ENCODE measurements at regions not wholly inside any gene's neighbourhood (a gene's known extent, or its start where the extent isn't known, plus 50 kb on each side); places are given as distances from the start of the nearest gene placed in this dataset.
A peak's percentile ranks its signal among the peaks of the same experiment; 100 is the strongest.

DNA sequence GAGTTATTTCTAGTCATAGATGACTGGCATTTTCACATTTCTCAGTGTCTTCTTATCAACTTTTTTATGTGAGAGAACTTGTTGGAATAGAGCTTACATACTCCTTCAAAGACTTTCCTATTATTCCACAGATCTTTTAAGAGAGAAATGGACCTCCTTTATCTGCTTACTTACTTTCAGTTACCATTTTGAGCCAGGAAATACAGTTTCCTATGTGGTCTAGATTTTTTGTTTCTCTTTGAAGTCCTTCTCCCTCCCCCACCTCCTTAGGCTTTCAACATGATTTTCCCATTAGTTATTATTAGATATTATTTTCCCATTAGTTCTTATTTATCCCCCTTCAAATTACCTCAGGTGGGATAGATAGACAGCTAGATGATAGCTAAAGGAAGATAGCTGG, 289.1 kb upstream of the ITGA1 start:
- no peak for TF ChIP-seq GATA3 (IDR thresholded peaks at IDR 0.05; ENCODE audit: low read depth, low read length)
- no peak for TF ChIP-seq GATA2 (IDR thresholded peaks at IDR 0.05; ENCODE audit: low read depth, low read length)

DNA sequence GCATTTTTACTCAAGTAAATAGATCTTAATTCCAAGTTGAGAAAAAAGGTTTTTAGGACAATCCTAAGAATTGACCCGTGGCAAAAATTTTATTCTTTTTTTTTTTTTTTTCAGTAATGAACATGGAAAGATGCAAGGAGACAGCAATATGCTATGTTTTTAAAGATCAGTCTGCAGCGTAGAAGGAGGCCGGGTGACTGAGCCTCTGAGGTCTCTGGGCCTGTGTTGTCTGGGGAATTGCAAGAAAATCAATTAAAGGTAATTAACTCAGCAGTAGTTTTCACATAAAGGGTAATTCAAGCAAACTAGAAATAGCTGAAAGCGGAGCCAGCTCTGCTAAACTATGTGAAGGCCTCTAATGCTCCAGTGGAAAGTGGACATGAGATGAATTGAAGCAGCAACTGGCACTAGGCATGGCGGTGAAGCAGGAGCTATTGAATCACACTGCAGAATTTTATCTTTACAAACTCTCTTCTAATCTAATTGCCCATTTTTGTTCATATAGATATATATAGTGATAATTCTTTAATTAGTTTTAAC, 285.2 kb upstream of the ITGA1 start:
- TF ChIP-seq GATA2 (IDR thresholded peaks at IDR 0.05; ENCODE audit: low read depth, low read length) = 0 out of 2 replicates have a peak, but pooled peaks have one; percentile 6
- TF ChIP-seq GATA3 (IDR thresholded peaks at IDR 0.05; ENCODE audit: low read depth, low read length) = no peak

DNA sequence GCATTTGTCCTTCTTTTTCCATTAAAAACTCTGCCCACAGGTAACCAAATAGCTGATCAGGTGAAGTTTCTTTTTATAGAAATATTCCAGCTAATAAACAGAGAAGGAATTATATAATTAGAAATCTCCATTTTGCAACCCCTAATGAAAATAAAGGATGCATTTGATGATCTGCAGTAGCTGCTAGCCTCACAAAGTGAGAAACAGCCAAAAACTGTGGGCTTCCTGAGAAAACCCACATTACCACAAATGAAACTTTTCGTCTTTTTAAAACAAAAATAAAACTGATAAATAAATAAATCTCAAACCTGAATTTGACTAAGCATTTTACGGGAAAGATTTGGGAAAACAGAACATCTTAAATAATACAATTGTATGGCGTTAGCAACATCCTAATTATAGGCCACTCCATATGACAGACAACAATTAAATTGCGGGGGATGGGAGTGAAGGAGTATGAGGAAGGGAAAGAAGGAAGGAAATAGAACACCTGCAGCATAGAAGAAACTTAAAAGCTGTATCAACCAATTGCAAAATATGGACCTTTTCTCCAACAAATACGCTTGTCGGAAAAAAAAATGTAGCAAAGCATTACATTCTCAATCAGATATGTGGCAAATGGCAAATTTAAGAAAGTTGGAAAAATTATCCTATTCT, 283.0 kb upstream of the ITGA1 start:
- TF ChIP-seq GATA3 (IDR thresholded peaks at IDR 0.05; ENCODE audit: low read depth, low read length) = no peak
- no peak for TF ChIP-seq GATA2 (IDR thresholded peaks at IDR 0.05; ENCODE audit: low read depth, low read length)

DNA sequence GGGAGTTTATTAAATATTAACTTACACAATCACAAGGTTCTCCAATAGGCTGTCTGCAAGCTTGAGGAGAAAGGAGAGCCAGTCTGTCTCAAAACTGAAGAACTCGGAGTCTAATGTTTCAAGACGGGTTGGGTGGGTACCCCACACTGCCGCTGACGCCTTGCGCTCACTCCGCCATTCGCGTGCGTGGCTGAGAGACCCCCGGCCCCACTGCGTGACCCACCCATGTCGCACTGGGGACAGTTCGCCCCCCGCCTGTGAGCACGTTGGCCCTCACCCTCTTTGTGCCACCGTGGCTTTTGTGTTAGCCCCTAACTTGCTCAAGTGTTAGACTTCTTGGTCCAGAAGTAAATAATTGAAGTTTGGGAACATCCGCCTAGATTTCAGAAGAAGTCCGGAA, 270.0 kb upstream of the ITGA1 start:
- TF ChIP-seq GATA3 (IDR thresholded peaks at IDR 0.05; ENCODE audit: low read depth, low read length) = no peak
- TF ChIP-seq GATA2 (IDR thresholded peaks at IDR 0.05; ENCODE audit: low read depth, low read length) = no peak

DNA sequence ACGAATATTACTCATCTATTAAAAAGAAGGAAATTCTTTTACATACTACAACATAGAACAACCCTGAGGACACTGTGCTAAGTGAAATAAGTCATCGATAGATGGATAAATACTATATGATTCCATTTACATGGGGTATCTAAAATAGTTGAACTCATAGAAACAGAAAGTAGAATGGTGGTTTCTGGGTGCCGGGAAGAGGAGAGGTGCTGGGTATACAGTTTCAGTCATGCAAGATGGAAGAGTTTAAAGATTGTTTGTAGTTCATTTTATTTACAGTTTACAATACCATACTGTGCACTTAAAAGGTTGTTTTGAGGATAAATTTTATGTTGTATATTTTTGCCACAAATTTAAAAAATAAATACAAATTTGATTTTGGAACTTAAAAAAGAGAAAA, 267.5 kb upstream of the ITGA1 start:
- TF ChIP-seq GATA3 (IDR thresholded peaks at IDR 0.05; ENCODE audit: low read depth, low read length) (no peak), GATA2 (IDR thresholded peaks at IDR 0.05; ENCODE audit: low read depth, low read length) (no peak)

DNA sequence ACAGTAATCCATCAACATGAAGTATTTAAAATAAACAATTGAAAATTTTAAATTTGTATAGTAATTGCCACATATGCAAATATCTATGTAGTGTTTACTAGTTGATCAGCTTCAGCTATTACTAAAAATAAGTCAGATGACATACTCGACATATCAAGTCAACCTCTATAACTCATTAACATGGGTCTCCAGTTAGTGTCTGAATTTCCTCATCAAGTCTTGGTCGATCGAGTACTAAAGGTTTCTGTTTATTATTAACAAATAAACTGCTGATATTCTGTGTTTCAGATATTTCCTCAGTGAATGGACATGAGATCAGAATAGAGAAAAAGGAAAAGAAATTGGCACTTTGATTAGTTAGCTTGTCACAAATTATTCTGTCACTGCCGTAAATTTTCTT, 266.5 kb upstream of the ITGA1 start:
- TF ChIP-seq GATA3 (IDR thresholded peaks at IDR 0.05; ENCODE audit: low read depth, low read length) (no peak), GATA2 (IDR thresholded peaks at IDR 0.05; ENCODE audit: low read depth, low read length) (no peak)

DNA sequence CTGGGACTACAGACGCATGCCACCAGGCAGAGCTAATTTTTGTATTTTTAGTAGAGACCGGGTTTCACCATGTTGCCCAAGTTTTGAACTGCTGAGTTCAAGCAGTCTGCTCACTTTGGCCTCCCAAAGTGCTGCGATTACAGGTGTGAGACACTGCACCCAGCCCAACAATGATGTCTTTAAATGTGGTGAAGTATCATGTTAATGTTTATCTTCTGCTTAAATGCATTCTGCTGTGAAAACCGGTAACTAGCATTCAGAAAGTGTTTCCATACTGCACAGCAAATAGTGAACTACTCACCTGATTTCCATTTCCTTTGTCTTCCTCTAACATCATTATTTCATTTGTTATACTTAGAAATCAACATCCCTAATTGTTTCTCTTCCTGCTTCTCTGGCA, 264.0 kb upstream of the ITGA1 start:
- no peak for TF ChIP-seq GATA3 (IDR thresholded peaks at IDR 0.05; ENCODE audit: low read depth, low read length)
- TF ChIP-seq GATA2 (IDR thresholded peaks at IDR 0.05; ENCODE audit: low read depth, low read length) = no peak

DNA sequence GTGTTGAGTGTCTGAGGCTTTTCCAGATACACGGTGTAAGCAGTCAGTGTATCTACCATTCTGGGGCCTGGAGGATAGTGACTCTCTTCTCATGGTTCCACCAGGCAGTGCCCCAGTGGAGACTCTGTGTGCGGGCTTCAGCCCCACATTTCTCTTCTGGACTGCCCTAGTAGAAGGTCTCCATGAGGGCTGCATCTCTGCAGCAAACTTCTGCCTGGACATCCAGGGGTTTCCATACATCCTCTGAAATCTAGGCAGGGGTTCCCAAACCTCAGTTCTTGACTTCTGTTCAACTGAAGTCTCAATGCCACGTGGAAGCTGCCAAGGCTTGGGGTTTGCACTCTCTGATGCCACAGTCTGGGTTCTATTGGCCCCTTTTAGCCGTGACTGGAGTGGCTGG, 256.6 kb upstream of the ITGA1 start:
- no peak for TF ChIP-seq GATA3 (IDR thresholded peaks at IDR 0.05; ENCODE audit: low read depth, low read length)
- TF ChIP-seq GATA2 (IDR thresholded peaks at IDR 0.05; ENCODE audit: low read depth, low read length) = no peak

DNA sequence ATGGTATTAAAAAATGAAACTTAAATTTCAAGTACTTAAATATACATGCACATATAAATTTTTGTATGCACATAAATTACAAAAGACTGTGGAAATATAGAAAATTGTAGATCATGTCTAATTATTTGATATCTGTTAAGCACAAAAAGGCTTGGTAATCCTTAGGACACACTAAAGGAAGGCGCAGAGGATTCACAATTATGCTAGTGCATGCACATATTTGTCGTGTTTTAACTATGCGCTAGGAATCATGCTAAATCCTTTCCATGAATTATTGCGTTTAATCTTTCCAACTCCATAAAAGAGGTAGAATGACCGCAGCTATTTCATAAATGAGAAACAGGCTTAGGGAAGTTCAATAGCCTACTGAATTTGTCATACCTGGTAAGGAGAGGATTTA, 244.1 kb upstream of the ITGA1 start:
- no peak for TF ChIP-seq GATA3 (IDR thresholded peaks at IDR 0.05; ENCODE audit: low read depth, low read length)
- TF ChIP-seq GATA2 (IDR thresholded peaks at IDR 0.05; ENCODE audit: low read depth, low read length) = no peak

DNA sequence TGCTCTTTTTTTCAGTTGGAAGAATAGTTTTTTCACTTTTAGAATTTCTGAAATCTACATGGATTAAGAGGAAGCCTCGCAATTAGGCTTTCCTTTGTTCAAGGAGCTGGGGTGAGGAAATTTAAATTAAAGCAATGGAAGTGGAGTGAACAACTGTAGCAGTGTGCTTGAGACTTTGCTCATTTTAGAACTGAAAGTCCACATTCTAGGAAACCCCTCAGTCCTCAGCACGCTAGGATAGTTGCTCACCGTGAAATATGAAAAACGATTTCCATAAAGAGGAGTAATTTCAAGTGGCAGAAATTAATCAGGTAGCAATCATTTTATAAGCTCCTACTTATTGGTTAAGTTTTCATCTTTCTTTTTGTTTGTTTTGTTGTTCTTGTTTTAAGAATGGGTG, 243.0 kb upstream of the ITGA1 start:
- no peak for TF ChIP-seq GATA3 (IDR thresholded peaks at IDR 0.05; ENCODE audit: low read depth, low read length)
- TF ChIP-seq GATA2 (IDR thresholded peaks at IDR 0.05; ENCODE audit: low read depth, low read length) = no peak

DNA sequence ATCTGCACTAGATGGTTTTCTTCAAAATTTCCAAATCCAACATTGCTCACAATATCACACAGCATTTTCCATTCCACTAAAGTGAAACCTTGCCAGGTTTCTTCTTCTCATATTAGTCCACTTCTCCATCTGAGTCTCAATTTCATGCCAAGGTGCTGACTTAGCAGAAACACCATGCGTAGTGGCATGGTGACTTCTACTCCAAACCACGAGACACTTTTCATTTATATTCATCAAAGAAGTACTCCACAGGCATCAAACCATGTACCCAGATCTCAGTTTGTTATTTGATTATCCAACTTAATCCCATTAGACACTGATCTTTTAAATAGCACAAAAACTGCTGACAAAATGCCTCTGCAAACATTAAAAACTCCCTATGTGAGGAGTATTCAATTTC, 233.4 kb upstream of the ITGA1 start:
- TF ChIP-seq GATA3 (IDR thresholded peaks at IDR 0.05; ENCODE audit: low read depth, low read length) (no peak), GATA2 (IDR thresholded peaks at IDR 0.05; ENCODE audit: low read depth, low read length) (no peak)

DNA sequence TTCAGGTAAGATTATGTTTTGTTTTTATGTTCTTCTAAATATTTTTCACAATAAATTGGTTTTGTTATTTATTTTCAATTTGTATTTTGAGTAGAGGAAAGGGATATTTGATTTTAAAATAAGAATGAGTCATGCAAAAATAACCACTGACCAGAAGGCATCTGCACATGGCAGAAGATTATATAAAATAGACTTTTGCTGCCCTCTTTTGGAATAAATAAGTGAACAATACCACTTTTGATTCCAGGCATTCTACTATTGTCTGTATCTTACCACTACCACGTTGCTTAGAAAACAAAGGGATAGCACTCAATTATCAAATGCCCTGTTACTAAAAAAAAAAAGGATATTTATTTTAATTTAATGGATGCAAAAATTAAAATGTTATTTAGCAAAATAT, 227.3 kb upstream of the ITGA1 start:
- no peak for TF ChIP-seq GATA2 (IDR thresholded peaks at IDR 0.05; ENCODE audit: low read depth, low read length)
- no peak for TF ChIP-seq GATA3 (IDR thresholded peaks at IDR 0.05; ENCODE audit: low read depth, low read length)

DNA sequence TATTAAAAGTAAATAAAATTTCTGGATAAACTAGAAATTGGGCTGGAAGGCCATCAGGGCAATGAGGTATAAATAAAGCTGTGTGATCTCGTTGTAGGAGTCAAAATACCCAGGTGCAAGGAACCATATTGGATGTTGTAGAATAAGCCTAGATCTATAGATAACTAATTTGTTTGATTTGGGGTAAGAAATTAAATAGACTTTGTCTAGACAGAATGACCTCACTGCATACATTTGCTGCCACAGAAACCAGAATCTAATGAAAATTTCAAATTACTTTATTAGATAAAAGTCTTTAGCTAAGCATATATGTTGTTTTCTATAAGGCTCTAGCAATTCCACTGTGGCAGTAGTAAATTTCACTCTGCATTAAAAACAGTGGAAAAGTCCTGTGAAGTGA, 225.2 kb upstream of the ITGA1 start:
- TF ChIP-seq GATA2 (IDR thresholded peaks at IDR 0.05; ENCODE audit: low read depth, low read length) (peak; percentile 52), GATA3 (IDR thresholded peaks at IDR 0.05; ENCODE audit: low read depth, low read length) (peak; percentile 64)

DNA sequence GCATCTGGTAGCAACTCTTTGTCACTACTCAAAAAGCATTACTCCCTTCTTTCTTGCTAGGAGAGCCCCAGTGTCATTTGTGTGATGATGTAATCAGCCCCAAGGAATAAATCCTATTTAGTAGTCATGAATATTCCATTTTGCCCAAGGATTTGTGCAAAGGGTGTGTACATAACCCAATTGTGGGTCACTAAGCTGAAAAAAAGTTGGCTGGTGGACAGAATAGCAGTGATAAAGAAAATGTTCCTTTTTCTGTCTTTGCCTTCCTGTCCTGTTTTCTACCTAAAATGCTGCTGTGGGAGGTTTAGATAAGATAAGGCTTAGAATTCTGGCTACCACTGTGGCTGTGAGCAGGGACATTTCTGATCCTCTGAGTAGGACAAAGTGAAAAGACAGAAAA, 223.1 kb upstream of the ITGA1 start:
- TF ChIP-seq GATA2 (IDR thresholded peaks at IDR 0.05; ENCODE audit: low read depth, low read length) (peak; percentile 72), GATA3 (IDR thresholded peaks at IDR 0.05; ENCODE audit: low read depth, low read length) (peak; percentile 41; the same call in 1 of the 2 replicates)

DNA sequence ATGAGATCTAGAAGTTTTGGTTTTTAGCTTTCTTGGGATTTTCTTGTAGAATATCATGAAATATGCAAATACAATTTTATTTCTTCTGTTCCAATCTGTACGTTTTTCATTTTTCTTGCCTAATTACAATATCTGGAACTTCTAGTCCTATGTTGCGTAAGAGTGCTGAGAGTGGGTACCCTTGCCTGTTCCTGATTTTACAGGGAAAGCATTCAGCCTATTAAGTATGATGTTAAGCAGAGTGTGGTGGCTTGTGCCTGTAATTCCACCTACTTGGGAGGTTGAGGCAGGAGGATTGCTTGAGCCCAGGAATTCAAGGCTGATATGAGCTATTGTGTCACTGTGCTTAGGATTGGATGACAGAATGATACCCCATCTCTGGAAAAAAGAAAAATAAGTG, 210.2 kb upstream of the ITGA1 start:
- TF ChIP-seq GATA2 (IDR thresholded peaks at IDR 0.05; ENCODE audit: low read depth, low read length) = no peak

DNA sequence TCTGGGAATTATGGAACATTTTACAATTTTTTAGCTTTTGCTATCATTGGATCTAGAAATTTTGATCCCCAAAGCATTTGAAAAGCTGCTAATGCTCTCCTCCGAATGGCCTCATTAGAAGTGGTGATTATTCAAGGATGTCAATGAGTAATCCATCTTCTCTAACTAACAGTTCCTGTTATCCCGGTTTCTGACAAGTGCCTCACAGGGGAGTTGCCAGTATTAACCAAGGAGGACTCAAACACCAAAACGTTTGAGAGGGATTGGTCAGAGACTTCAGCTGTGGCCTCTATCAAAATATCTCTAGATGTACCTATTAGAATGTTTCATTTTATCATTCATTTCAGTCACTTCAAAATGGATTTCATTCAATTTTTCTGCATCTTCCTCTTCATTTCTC, 208.3 kb upstream of the ITGA1 start:
- no peak for TF ChIP-seq GATA3 (IDR thresholded peaks at IDR 0.05; ENCODE audit: low read depth, low read length)
- TF ChIP-seq GATA2 (IDR thresholded peaks at IDR 0.05; ENCODE audit: low read depth, low read length) = no peak

Data from SH-SY5Y (cell line).